ENCODE measurements at regions not wholly inside any gene's neighbourhood (a gene's known extent, or its start where the extent isn't known, plus 50 kb on each side); places are given as distances from the start of the nearest gene placed in this dataset.

DNA sequence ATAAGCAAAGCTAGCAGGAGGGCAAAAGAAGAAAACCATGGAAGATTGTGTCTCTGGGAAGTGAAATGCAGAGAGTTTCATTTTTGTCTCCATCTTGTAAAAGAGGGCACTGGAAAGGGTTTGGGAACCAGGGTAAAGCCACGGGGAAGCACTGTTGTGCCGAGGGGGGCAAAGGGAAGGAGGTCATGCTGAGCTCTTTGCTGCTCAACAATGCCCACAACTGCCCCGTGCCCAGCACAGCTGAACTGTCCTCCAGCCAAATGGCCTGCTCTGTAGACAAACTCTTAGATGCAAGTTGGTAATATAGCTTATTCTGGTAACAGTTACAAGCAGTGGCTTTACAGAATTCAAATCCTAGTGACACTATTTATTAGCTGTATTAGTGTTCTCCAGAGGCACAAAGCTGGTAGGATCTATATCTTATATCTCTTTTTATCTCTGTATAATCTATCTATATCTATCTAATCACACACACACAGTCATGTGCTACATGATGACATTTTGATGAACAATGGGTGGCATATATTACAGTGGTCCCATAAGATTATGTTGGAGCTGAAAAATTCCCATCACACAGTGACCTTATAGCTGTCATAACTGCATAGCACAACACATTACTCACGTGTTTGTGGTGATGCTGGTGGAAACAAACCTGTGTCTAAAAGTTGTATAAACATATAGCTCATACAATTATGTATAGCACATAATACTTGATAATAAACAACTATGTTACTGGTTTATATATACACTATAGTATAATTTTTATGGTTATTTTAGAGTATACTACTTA, 203.4 kb upstream of the DDHD1 start:
- ChIA-PET POLR2A (ENCODE audit: low non-redundant PET) (no interaction called here), CTCF (no interaction called here)
- H3K27ac ChIP-seq, result peak overlapping the region; percentile 83
- no peak for TF ChIP-seq CTCF (conservative IDR thresholded peaks at IDR 0.05; ENCODE audit: low read depth)
- no peak for DNase-seq (ENCODE audit: low spot score)

- ChIA-PET POLR2A (ENCODE audit: low non-redundant PET) (no interaction called here), CTCF (no interaction called here)
- no peak for TF ChIP-seq CTCF (conservative IDR thresholded peaks at IDR 0.05; ENCODE audit: low read depth)
- peak; percentile 55 for DNase-seq (ENCODE audit: low spot score)
- H3K27ac ChIP-seq, result peak overlapping the region; percentile 83
Observed at GRCh38 chr14:53355581-53356112, 202.5 kb upstream of the DDHD1 start.

DNA sequence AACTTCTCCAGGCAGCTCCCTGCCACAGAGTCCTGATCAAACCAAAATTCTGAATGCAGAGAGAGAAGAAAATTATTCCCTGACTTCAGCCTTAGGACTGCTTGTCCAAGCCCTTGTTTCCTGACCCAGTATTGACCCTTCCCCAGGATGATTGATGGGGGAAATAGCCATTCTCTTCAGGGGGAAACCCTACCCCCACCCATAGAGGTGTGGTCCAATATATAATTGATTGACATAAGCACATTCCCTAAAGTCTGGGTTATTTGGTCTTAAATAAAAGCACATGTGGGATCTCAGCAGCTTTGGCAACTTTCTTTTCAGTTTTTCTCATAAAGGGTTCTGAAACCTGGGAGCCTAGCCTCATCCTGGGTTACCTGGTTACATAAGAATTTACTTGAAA, 201.2 kb upstream of the DDHD1 start:
- H3K27ac ChIP-seq, result no peak overlapping the region
- ChIA-PET CTCF (no interaction called here), POLR2A (ENCODE audit: low non-redundant PET) (no interaction called here)
- no peak for TF ChIP-seq CTCF (conservative IDR thresholded peaks at IDR 0.05; ENCODE audit: low read depth)
- DNase-seq (ENCODE audit: low spot score), result no peak

- DNase-seq (ENCODE audit: low spot score), result no peak
- H3K27ac ChIP-seq, result no peak overlapping the region
- POLR2A ChIA-PET (ENCODE audit: low non-redundant PET), result no interaction called here
- TF ChIP-seq CTCF (conservative IDR thresholded peaks at IDR 0.05; ENCODE audit: low read depth), result no peak
- CTCF ChIA-PET, result no interaction called here
Observed at GRCh38 chr14:53350866-53351265, 197.7 kb upstream of the DDHD1 start.

DNA sequence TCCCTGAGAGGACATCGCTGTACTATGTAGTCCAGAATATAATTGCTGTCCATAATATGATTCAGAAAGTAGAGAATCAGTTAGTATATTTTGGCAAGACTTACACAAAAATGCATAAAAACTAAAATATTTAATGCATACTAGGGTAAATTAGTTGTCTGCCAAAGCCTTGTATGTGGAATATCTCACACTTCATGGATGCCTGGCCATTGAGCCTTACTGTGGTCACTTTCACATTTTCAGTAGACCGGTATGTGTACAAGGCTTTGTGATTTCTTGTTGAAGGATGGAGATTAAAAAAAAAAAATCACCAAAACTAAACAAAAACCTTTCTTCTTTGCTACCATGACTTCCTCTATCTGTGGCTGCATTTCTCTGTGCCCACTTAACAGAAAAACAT, 197.3 kb upstream of the DDHD1 start:
- CTCF ChIA-PET, result no interaction called here
- no peak for DNase-seq (ENCODE audit: low spot score)
- POLR2A ChIA-PET (ENCODE audit: low non-redundant PET), result no interaction called here
- H3K27ac ChIP-seq, result no peak overlapping the region
- TF ChIP-seq CTCF (conservative IDR thresholded peaks at IDR 0.05; ENCODE audit: low read depth), result no peak

DNA sequence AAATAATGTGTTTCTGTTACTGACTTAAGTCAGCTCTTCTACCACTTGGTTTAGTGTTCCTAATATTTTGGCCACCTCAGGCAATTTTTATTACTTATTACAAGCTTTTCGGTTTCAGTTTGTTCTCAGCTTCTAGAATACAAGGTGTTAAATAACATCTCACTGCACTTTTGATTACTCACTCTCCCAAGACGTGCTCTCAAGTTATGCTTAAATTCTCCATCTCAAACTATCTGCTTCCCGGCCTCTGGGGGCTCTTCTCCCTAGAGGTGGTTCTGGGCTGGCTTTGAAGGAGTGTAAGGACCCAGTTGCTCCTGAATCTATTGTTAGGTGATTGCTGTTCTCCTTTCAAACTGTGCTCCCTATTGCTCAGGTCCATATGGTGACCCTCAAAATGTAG, 193.9 kb upstream of the DDHD1 start:
- TF ChIP-seq CTCF (conservative IDR thresholded peaks at IDR 0.05; ENCODE audit: low read depth), result no peak
- POLR2A ChIA-PET (ENCODE audit: low non-redundant PET), result no interaction called here
- DNase-seq (ENCODE audit: low spot score), result no peak
- no peak overlapping the region for H3K27ac ChIP-seq
- CTCF ChIA-PET, result no interaction called here
